ENCODE measurements at regions not wholly inside any gene's neighbourhood (a gene's known extent, or its start where the extent isn't known, plus 50 kb on each side); places are given as distances from the start of the nearest gene placed in this dataset.
"Not testable (repeated sequence)": the region's sequence is repeated elsewhere in the genome, so short reads cannot be mapped to it uniquely, and the experiment has no call there.

DNA sequence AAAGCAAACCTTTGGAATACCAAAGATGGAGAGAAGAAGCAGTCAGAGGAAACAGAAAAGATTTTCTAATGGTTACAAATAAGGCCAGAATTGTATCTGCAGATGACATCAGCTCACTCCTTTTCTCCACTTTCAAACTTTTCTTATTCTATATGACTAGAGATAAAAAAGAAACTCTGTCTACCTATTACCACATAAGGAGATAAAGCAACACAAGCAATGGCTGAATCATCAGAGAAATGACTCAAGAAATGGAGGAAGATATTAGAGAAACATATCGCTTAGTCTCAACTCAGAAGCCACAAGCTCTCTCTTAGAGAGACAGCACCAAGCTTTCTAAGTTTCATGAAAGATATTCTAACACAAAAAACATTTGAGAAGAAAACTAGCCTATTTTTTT is 784.0 kb downstream of the ZPLD1 start:
- no peak overlapping the region for H3K4me3 ChIP-seq (ENCODE audit: low read length)
- H3K9me3 ChIP-seq (ENCODE audit: control insufficient read depth in 1 of 2, insufficient read depth in 1 of 2, low read length in 2 of 2) = no peaks in the 10 kb centered on the region
- no peak for ATAC-seq (ENCODE audit: poor library complexity)
- no peaks in the 10 kb centered on the region for H3K4me1 ChIP-seq (ENCODE audit: insufficient read depth, low read length)
- Mint-ChIP-seq H3K9me3 (peaks cover 5% of the 10 kb centered on the region), H3K36me3 (ENCODE audit: low read depth) (no peaks in the 10 kb centered on the region), H3K27ac (no peak overlapping the region), H3K4me3 (no peak overlapping the region), H3K27me3 (no peaks in the 10 kb centered on the region), H3K4me1 (ENCODE audit: low read depth) (no peaks in the 10 kb centered on the region)
- H3K27me3 ChIP-seq (ENCODE audit: control insufficient read depth in 1 of 2, insufficient read depth in 2 of 2, low read length in 2 of 2) = no peaks in the 10 kb centered on the region
- ChIA-PET CTCF (no interaction called here), POLR2A (no interaction called here)
- TF ChIP-seq, protein P1, sequence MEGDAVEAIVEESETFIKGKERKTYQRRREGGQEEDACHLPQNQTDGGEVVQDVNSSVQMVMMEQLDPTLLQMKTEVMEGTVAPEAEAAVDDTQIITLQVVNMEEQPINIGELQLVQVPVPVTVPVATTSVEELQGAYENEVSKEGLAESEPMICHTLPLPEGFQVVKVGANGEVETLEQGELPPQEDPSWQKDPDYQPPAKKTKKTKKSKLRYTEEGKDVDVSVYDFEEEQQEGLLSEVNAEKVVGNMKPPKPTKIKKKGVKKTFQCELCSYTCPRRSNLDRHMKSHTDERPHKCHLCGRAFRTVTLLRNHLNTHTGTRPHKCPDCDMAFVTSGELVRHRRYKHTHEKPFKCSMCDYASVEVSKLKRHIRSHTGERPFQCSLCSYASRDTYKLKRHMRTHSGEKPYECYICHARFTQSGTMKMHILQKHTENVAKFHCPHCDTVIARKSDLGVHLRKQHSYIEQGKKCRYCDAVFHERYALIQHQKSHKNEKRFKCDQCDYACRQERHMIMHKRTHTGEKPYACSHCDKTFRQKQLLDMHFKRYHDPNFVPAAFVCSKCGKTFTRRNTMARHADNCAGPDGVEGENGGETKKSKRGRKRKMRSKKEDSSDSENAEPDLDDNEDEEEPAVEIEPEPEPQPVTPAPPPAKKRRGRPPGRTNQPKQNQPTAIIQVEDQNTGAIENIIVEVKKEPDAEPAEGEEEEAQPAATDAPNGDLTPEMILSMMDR (IDR thresholded peaks at IDR 0.05) = no peak
- H3K36me3 ChIP-seq (ENCODE audit: insufficient read depth, low read length) = no peaks in the 10 kb centered on the region
- H3K27ac ChIP-seq (ENCODE audit: low read depth in 1 of 2, low read length in 2 of 2) = no peak overlapping the region
- intact Hi-C loops (cut with DNase I, micrococcal nuclease) = no loop called here
- no peak for DNase-seq

DNA sequence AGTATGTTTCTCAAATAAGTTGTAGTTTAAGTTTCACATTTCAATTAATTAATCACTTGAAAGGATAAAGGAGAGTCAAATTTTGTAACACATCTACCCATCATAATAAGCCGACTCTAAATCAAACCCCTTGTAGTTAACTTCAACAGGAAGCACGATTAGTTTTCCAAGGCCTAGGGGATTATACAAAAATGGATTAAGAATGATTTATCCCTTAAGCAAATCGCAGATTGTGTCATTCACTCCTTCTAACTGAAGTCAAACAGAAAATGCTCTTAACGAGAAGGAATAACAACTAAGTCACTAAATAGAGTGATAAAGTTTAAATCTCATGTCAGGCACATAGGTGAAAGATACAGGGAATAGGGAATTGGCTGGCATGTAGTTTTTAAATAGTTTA is 792.8 kb downstream of the ZPLD1 start:
- TF ChIP-seq, protein P1 (IDR thresholded peaks at IDR 0.05) = no peak
- H3K4me1 ChIP-seq (ENCODE audit: insufficient read depth, low read length) = no peaks in the 10 kb centered on the region
- no peaks in the 10 kb centered on the region for H3K36me3 Mint-ChIP-seq (ENCODE audit: low read depth)
- no peaks in the 10 kb centered on the region for H3K9me3 Mint-ChIP-seq
- no peaks in the 10 kb centered on the region for H3K4me1 Mint-ChIP-seq (ENCODE audit: low read depth)
- no peak overlapping the region for H3K27ac ChIP-seq (ENCODE audit: low read depth in 1 of 2, low read length in 2 of 2)
- ATAC-seq (ENCODE audit: poor library complexity) (no peak), DNase-seq (no peak)
- intact Hi-C loops (cut with DNase I, micrococcal nuclease) = no loop called here
- H3K4me3 ChIP-seq (ENCODE audit: low read length) = no peak overlapping the region
- H3K9me3 ChIP-seq (ENCODE audit: control insufficient read depth in 1 of 2, insufficient read depth in 1 of 2, low read length in 2 of 2) = peaks cover 0 to 4% of the 10 kb centered on the region in 2 experiments
- CTCF ChIA-PET = no interaction called here
- no peaks in the 10 kb centered on the region for H3K27me3 ChIP-seq (ENCODE audit: control insufficient read depth in 1 of 2, insufficient read depth in 2 of 2, low read length in 2 of 2)
- H3K4me3 Mint-ChIP-seq = no peak overlapping the region
- no peaks in the 10 kb centered on the region for H3K36me3 ChIP-seq (ENCODE audit: insufficient read depth, low read length)
- POLR2A ChIA-PET = no interaction called here
- no peaks in the 10 kb centered on the region for H3K27me3 Mint-ChIP-seq
- H3K27ac Mint-ChIP-seq = no peak overlapping the region

DNA sequence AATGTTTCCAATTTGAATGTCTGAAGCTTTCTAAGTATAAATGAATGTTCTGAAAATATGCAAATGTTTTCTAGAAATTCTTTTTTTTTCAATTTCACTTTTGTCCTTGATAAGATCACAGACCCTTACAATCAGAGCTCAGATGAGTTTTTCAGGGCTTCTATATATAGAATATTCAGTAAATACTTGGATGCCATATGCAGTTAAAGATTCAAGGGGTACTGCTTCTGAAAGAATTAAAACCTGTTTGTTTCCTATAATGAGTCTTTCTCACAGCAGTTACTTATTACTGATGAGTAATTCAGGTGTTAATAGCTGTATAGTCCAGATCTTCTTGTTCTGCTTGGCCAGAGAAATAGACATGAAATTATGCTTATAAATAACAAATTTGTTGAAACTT is 812.6 kb downstream of the ZPLD1 start:
- no peak overlapping the region for H3K27ac Mint-ChIP-seq
- H3K36me3 Mint-ChIP-seq (ENCODE audit: low read depth) = no peaks in the 10 kb centered on the region
- ChIA-PET POLR2A (no interaction called here), CTCF (no interaction called here)
- TF ChIP-seq, protein P1 (IDR thresholded peaks at IDR 0.05) = no peak
- H3K4me3 Mint-ChIP-seq = no peak overlapping the region
- DNase-seq (no peak), ATAC-seq (ENCODE audit: poor library complexity) (no peak)
- H3K4me1 ChIP-seq (ENCODE audit: insufficient read depth, low read length) = no peaks in the 10 kb centered on the region
- H3K27me3 ChIP-seq (ENCODE audit: control insufficient read depth in 1 of 2, insufficient read depth in 2 of 2, low read length in 2 of 2) = no peaks in the 10 kb centered on the region
- H3K9me3 Mint-ChIP-seq = peaks cover 7% of the 10 kb centered on the region
- H3K27me3 Mint-ChIP-seq = no peaks in the 10 kb centered on the region
- H3K27ac ChIP-seq (ENCODE audit: low read depth in 1 of 2, low read length in 2 of 2) = no peak overlapping the region
- no peaks in the 10 kb centered on the region for H3K9me3 ChIP-seq (ENCODE audit: control insufficient read depth in 1 of 2, insufficient read depth in 1 of 2, low read length in 2 of 2)
- intact Hi-C loops (cut with DNase I, micrococcal nuclease) = no loop called here
- no peaks in the 10 kb centered on the region for H3K4me1 Mint-ChIP-seq (ENCODE audit: low read depth)
- H3K36me3 ChIP-seq (ENCODE audit: insufficient read depth, low read length) = no peaks in the 10 kb centered on the region
- no peak overlapping the region for H3K4me3 ChIP-seq (ENCODE audit: low read length)

DNA sequence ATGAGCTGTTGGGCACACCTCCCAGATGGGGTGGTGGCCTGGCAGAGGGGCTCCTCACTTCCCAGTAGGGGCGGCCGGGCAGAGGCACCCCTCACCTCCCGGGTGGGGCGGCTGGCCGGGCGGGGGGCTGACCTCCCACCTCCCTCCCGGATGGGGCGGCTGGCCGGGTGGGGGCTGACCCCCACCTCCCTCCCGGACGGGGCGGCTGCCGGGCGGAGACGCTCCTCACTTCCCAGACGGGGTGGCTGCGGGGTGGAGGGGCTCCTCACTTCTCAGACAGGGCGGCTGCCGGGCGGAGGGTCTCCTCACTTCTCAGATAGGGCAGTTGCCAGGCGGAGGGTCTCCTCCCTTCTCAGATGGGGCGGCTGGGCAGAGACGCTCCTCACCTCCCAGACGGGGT is 820.0 kb downstream of the ZPLD1 start:
- H3K9me3 Mint-ChIP-seq = peaks cover 13% of the 10 kb centered on the region
- DNase-seq; H3K4me1 ChIP-seq (ENCODE audit: insufficient read depth, low read length); H3K4me1 Mint-ChIP-seq (ENCODE audit: low read depth); ATAC-seq (ENCODE audit: poor library complexity); H3K36me3 ChIP-seq (ENCODE audit: insufficient read depth, low read length); H3K27ac ChIP-seq (ENCODE audit: low read depth in 1 of 2, low read length in 2 of 2); H3K4me3 Mint-ChIP-seq; intact Hi-C loops (cut with DNase I, micrococcal nuclease); H3K4me3 ChIP-seq (ENCODE audit: low read length); CTCF ChIA-PET; H3K36me3 Mint-ChIP-seq (ENCODE audit: low read depth); H3K27ac Mint-ChIP-seq; H3K9me3 ChIP-seq (ENCODE audit: control insufficient read depth in 1 of 2, insufficient read depth in 1 of 2, low read length in 2 of 2); H3K27me3 ChIP-seq (ENCODE audit: control insufficient read depth in 1 of 2, insufficient read depth in 2 of 2, low read length in 2 of 2); H3K27me3 Mint-ChIP-seq; POLR2A ChIA-PET: not testable (repeated sequence)
